Activated CD4-positive, alpha-beta memory T cell treated with anti-CD3 and anti-CD28 coated beads for 36 hours (primary cell): ENCODE measurements at regions not wholly inside any gene's neighbourhood (a gene's known extent, or its start where the extent isn't known, plus 50 kb on each side); places are given as distances from the start of the nearest gene placed in this dataset.

ENCODE experiments used
- CTCF ChIA-PET: fragments of 350-600 bp; sonication (Branson Sonifier 250); formaldehyde crosslinking; loops from one replicate; lab custom pipeline; 2021; ENCODE audit warnings: antibody characterized with exemption, inconsistent platforms; lab: Charles Lee
- POLR2A ChIA-PET: fragments of 350-600 bp; sonication (Branson Sonifier 250); formaldehyde crosslinking; loops from one replicate; lab custom pipeline; 2021; ENCODE audit warnings: antibody characterized with exemption; lab: Charles Lee
- DNase-seq: peaks from one replicate; pipeline ENCODE4 v3.0.0-alpha.2; 2020
- H3K27ac Mint-ChIP-seq: one replicate; pipeline ENCODE4 v1.8.0; 2021; ENCODE audit warnings: mixed read lengths
- H3K27me3 Mint-ChIP-seq: one replicate; pipeline ENCODE4 v1.8.0; 2021; ENCODE audit warnings: mixed read lengths
- H3K36me3 Mint-ChIP-seq: one replicate; pipeline ENCODE4 v1.8.0; 2021; ENCODE audit warnings: mixed read lengths
- H3K4me1 Mint-ChIP-seq: one replicate; pipeline ENCODE4 v1.8.0; 2021; ENCODE audit warnings: low read depth, mixed read lengths
- H3K4me3 Mint-ChIP-seq: one replicate; pipeline ENCODE4 v1.8.0; 2021; ENCODE audit warnings: mild to moderate bottlenecking, mixed read lengths
- H3K9me3 Mint-ChIP-seq: one replicate; pipeline ENCODE4 v1.8.0; 2021; ENCODE audit warnings: mixed read lengths
- intact Hi-C: fragments of 100-400 bp; cut with micrococcal nuclease; formaldehyde crosslinking; loops from one replicate; pipeline ENCODE4 v1.15.1; 2023

DNA sequence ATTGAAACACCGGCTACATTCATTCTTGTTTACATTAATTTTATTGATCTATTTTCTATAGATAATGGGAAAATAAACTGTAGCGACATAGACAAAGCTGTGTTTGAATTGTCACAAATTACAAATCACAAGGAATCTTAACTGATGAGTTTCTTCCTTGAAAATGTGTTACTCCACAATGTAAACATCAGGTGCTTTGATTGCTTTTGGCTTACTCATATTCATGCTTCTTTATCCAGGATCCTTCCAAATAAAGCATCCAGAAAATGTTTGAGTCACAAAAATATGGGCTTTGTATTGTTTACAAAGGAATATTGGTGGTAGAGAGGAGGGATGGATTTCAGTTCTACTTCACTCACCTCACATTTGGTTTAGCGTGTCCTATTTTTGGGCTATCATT, 64.0 kb downstream of the BMP2 start:
- ChIA-PET CTCF (interaction anchor here (1.0 kb wide), 1 partner anchor 11 kb away, joined by 3 read pairs; no protein-coding TSS in a partner anchor), POLR2A (no interaction called here)
- no peak for DNase-seq
- no peak overlapping the region for H3K4me3 Mint-ChIP-seq
- no peak overlapping the region for H3K27ac Mint-ChIP-seq
- H3K36me3 Mint-ChIP-seq, result no peaks in the 10 kb centered on the region
- H3K4me1 Mint-ChIP-seq, result no peaks in the 10 kb centered on the region
- intact Hi-C loops, result no loop called here
- no peaks in the 10 kb centered on the region for H3K9me3 Mint-ChIP-seq
- H3K27me3 Mint-ChIP-seq, result no peaks in the 10 kb centered on the region

DNA sequence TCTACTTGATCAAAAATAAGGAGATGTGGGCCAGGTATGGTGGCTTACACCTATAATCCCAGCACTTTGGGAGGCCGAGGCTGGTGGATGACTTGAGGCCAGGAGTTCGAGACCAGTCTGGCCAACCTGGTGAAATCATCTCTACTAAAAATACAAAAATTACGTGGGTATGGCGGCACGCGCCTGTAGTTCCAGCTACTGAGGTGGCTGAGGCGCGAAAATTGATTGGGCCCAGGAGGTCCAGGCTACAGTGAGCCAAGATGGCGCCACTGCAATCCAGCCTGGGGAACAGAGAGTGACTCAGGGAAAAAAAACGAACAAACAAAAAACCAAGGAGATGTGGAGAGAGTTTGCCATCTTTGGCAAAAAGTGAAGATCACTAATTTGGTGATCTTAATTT, 65.3 kb downstream of the BMP2 start:
- no peaks in the 10 kb centered on the region for H3K9me3 Mint-ChIP-seq
- no peak overlapping the region for H3K4me3 Mint-ChIP-seq
- CTCF ChIA-PET, result no interaction called here
- POLR2A ChIA-PET, result no interaction called here
- no peak for DNase-seq
- intact Hi-C loops, result no loop called here
- H3K4me1 Mint-ChIP-seq, result no peaks in the 10 kb centered on the region
- H3K27ac Mint-ChIP-seq, result no peak overlapping the region
- no peaks in the 10 kb centered on the region for H3K27me3 Mint-ChIP-seq
- no peaks in the 10 kb centered on the region for H3K36me3 Mint-ChIP-seq

DNA sequence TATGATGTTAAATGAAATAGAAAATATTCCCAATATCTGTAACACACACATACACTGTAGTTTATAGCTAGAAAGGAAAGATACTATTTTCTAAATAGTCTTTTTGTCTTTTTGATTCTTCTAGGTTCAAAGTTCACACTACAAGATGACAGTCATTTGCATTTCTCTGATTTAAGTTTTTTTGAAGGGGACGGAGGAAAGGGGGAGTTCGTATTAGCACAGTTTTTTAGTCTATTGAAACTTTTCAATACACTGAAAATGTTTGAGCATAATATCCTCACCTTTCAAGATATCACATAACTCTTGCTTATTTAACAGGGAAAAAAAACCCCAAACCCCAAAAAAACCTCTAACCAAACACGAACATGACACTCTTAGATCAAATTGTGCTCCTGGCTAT, 68.1 kb downstream of the BMP2 start:
- H3K4me3 Mint-ChIP-seq, result no peak overlapping the region
- intact Hi-C loops, result no loop called here
- H3K27ac Mint-ChIP-seq, result no peak overlapping the region
- no peaks in the 10 kb centered on the region for H3K4me1 Mint-ChIP-seq
- POLR2A ChIA-PET, result no interaction called here
- CTCF ChIA-PET, result interaction anchor here (0.6 kb wide), 1 partner anchor 10 kb away, joined by 3 read pairs; no protein-coding TSS in a partner anchor
- no peak for DNase-seq
- no peaks in the 10 kb centered on the region for H3K9me3 Mint-ChIP-seq
- H3K27me3 Mint-ChIP-seq, result no peaks in the 10 kb centered on the region
- H3K36me3 Mint-ChIP-seq, result no peaks in the 10 kb centered on the region

DNA sequence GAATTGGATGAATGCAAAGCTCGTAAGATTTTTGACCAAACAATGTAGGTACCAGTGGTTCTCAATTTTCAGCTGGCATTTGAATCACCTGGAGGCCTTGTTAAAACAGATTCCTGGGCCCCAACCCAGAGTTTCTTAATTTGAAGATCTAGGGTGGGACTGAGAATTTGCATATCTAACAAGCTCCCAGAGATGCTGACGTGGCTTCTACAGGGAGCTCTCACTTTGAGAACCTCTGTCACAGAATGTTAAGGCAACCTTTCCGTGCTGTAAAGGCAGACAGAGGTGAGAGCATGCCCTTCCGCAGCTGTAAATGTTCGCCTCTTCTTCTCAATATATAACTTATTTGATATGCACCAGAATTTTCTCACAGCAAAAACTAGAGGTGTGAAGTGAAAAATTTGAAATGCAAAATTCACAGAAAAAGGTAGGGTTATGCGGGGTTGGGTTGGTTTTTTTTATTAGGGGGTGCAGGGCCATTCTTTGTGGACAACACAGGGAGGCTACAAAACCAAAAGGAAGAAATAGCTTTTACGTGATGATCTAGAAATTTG, 69.4 kb downstream of the BMP2 start:
- no peak overlapping the region for H3K4me3 Mint-ChIP-seq
- CTCF ChIA-PET, result no interaction called here
- no peak overlapping the region for H3K27ac Mint-ChIP-seq
- H3K4me1 Mint-ChIP-seq, result no peaks in the 10 kb centered on the region
- H3K36me3 Mint-ChIP-seq, result no peaks in the 10 kb centered on the region
- no peaks in the 10 kb centered on the region for H3K27me3 Mint-ChIP-seq
- no peaks in the 10 kb centered on the region for H3K9me3 Mint-ChIP-seq
- intact Hi-C loops, result no loop called here
- DNase-seq, result no peak
- POLR2A ChIA-PET, result no interaction called here

DNA sequence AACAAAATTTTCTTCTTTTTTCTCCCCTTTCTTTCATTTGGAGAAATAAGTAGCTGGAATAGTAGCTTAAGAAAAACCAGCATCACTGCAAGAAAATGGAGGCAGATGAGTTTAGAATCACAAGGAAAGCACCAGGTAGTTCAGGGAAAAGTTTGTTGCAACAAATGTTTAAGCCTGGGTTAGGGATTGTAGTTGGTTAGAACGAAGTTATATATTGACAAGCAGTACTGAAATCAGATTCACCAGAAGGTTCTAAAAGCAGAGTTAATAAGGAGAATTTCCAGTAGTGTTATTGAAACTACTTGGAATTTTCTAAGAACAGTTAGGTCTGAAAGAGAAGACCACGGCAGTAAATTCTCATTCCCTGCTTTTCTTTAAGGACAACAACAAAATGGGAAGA, 70.2 kb downstream of the BMP2 start:
- Mint-ChIP-seq H3K27me3 (no peaks in the 10 kb centered on the region), H3K4me1 (no peaks in the 10 kb centered on the region), H3K4me3 (no peak overlapping the region), H3K9me3 (no peaks in the 10 kb centered on the region), H3K27ac (no peak overlapping the region), H3K36me3 (no peaks in the 10 kb centered on the region)
- no peak for DNase-seq
- ChIA-PET CTCF (interaction anchor here (0.7 kb wide), 1 partner anchor 162 kb away, joined by 3 read pairs; no protein-coding TSS in a partner anchor), POLR2A (no interaction called here)
- intact Hi-C loops, result no loop called here

DNA sequence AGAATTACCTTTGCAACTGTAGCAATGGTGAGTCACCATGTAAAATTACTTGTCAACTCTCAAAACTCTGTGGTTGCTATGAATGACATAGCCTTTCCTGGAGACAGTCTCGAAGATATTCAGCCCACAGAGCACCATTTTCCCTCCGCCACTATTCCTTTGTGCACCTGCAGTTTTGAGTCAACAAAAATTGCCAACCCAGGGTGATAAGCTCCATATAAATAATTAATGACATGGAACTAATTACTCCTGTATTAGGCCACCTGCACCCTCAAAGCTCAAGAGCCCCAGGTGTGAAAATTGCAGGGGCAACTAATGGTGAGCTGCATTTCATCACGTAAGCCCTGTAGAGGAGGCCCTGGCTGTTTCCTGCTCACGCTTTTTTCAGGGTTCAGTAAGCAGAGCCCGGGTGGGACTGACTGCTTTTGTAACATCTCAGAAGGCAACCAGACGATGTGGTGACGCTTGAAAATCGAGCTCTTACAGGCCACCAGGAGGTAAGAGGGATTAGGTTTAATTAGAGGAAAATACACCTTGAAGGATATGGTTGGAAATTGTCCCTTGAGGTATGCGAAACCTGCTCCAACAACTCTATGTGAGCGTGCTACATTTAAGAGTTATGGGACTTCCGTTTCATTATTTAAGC, 70.8 kb downstream of the BMP2 start:
- ChIA-PET POLR2A (no interaction called here), CTCF (interaction anchor here (0.7 kb wide), 1 partner anchor 161 kb away, joined by 3 read pairs; no protein-coding TSS in a partner anchor)
- Mint-ChIP-seq H3K4me3 (no peak overlapping the region), H3K36me3 (no peaks in the 10 kb centered on the region), H3K27me3 (no peaks in the 10 kb centered on the region), H3K4me1 (no peaks in the 10 kb centered on the region), H3K9me3 (no peaks in the 10 kb centered on the region), H3K27ac (no peak overlapping the region)
- intact Hi-C loops, result no loop called here
- no peak for DNase-seq

DNA sequence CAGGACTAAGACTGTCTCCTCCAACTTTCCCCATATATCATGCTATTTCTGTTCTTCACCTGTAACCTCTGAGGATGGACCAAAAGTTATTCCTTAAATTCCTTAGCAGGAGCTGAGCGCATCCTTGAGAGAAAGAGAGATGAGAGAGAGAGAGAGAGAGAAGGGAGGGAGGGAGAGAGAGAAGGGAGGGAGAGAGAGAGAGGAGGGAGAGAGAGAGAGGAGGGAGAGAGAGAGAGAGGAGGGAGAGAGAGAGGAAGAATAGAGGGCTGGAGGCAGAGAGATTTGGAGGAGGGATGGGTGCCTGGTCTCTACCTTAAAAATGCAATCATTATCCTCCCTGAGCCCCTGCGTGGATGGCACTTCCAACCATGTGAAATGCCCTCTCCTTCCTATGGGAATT, 73.6 kb downstream of the BMP2 start:
- Mint-ChIP-seq H3K4me1 (no peaks in the 10 kb centered on the region), H3K36me3 (no peaks in the 10 kb centered on the region), H3K27ac (no peak overlapping the region), H3K9me3 (no peaks in the 10 kb centered on the region), H3K4me3 (no peak overlapping the region), H3K27me3 (no peaks in the 10 kb centered on the region)
- DNase-seq, result no peak
- ChIA-PET CTCF (no interaction called here), POLR2A (interaction anchor here (0.6 kb wide), 1 partner anchor 345 kb away, joined by 5 read pairs; no protein-coding TSS in a partner anchor)
- intact Hi-C loops, result no loop called here

DNA sequence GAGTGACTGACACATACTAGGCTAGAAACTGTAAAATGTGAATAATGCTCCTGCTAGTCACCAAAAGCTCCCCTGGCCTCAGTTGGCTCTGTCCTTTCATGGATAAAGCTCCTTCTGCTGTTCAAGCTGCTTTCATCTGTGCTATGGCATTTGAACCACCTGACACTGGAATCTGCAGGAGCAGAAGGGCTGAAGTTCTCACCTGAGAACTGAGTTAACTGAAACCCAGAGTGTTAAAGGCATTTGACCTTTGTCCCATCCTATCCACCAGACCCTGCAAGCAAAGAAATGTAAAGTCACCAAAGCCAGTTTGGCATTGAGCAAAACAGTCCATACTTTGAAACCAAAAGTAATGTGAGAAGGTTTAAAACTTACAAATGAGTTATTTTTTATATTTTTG, 77.7 kb downstream of the BMP2 start:
- H3K9me3 Mint-ChIP-seq, result no peaks in the 10 kb centered on the region
- DNase-seq, result no peak
- H3K36me3 Mint-ChIP-seq, result no peaks in the 10 kb centered on the region
- CTCF ChIA-PET, result interaction anchor here (0.7 kb wide), 1 partner anchor 9 kb away, joined by 3 read pairs; no protein-coding TSS in a partner anchor
- no peaks in the 10 kb centered on the region for H3K27me3 Mint-ChIP-seq
- POLR2A ChIA-PET, result no interaction called here
- intact Hi-C loops, result no loop called here
- H3K27ac Mint-ChIP-seq, result no peak overlapping the region
- no peak overlapping the region for H3K4me3 Mint-ChIP-seq
- no peaks in the 10 kb centered on the region for H3K4me1 Mint-ChIP-seq

DNA sequence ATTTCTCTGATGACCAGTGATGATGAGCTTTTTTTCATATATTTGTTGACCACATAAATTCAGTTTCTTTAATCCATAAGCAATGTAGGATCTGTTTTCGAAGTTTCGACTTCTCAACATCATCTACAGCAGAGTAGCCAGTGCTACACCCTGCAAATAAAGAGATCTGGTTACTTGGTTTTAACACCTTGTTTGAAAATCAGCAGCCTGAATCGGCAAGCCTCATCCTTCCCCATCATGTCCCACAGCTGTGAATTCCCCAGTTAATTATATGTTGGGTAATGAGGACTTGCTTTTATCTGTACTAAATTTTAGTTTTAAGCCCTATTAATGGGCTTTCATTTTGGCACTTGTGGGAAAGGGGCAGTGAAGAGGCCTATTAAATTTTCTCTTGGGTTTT, 80.6 kb downstream of the BMP2 start:
- H3K4me3 Mint-ChIP-seq, result no peak overlapping the region
- H3K36me3 Mint-ChIP-seq, result no peaks in the 10 kb centered on the region
- no peaks in the 10 kb centered on the region for H3K27me3 Mint-ChIP-seq
- H3K27ac Mint-ChIP-seq, result no peak overlapping the region
- H3K9me3 Mint-ChIP-seq, result no peaks in the 10 kb centered on the region
- ChIA-PET POLR2A (no interaction called here), CTCF (no interaction called here)
- no peak for DNase-seq
- H3K4me1 Mint-ChIP-seq, result no peaks in the 10 kb centered on the region
- intact Hi-C loops, result no loop called here

DNA sequence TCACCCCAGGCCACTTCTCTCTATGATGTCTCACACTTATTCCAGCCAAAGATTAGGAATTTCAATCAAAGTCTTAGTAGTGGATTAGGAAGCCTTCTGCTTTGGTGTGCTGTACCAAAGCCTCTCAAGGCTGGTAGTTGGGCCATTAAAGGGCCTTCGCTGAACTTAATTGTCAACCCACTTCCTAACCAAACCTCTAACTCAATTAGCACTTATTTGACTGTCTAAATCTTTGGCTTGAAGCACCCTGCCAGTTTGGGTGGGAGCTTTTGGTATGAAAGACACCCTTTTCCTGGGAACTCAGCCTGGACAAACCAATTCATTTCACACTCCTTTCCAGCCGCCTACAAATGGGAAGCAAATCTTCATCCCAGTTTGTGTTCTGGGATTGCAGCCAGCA, 81.5 kb downstream of the BMP2 start:
- Mint-ChIP-seq H3K27me3 (no peaks in the 10 kb centered on the region), H3K36me3 (no peaks in the 10 kb centered on the region), H3K27ac (no peak overlapping the region), H3K4me1 (no peaks in the 10 kb centered on the region), H3K4me3 (no peak overlapping the region), H3K9me3 (no peaks in the 10 kb centered on the region)
- ChIA-PET CTCF (no interaction called here), POLR2A (no interaction called here)
- intact Hi-C loops, result no loop called here
- DNase-seq, result no peak

DNA sequence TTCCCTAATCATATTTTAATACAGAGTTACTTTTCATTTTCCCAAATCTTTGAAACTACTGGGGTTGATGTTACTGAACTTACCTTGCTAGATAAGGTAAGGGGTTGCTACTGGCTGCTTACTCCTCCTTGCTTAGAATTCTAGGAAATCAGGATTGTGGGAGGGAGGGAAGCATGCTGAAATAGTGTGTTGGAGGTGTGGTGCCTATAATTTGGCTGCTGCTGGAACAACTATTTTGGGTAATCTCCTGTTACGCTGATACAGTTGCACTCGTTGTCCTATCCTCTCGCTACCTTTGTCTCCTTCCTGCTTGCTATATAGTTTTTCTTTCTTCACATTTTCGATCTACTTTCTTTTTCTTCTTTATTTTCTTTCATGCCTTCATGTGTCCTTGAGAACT, 83.7 kb downstream of the BMP2 start:
- no peaks in the 10 kb centered on the region for H3K36me3 Mint-ChIP-seq
- intact Hi-C loops, result no loop called here
- no peak overlapping the region for H3K4me3 Mint-ChIP-seq
- no peaks in the 10 kb centered on the region for H3K27me3 Mint-ChIP-seq
- CTCF ChIA-PET, result no interaction called here
- no peak overlapping the region for H3K27ac Mint-ChIP-seq
- no peaks in the 10 kb centered on the region for H3K4me1 Mint-ChIP-seq
- POLR2A ChIA-PET, result no interaction called here
- H3K9me3 Mint-ChIP-seq, result no peaks in the 10 kb centered on the region
- no peak for DNase-seq

DNA sequence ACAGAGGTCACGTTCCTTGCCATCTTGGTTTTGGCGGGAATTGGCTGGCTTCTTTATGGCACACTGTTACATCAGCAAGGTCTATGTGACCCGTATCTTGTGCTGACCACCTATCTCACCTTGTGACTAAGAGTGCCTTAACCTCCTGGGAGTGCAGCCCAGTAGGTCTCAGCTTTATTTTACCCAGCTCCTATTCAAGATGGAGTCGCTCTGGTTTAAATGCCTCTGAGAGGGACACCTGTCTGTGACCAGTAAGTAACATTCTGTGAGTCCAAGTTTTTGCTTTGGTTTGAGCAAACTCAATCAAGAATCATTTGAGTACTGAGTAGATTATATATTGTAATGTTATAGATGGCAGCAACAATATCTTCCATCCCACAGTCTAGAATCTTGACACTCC, 85.0 kb downstream of the BMP2 start:
- no peaks in the 10 kb centered on the region for H3K9me3 Mint-ChIP-seq
- intact Hi-C loops, result no loop called here
- no peaks in the 10 kb centered on the region for H3K4me1 Mint-ChIP-seq
- no peak for DNase-seq
- H3K27me3 Mint-ChIP-seq, result no peaks in the 10 kb centered on the region
- H3K36me3 Mint-ChIP-seq, result no peaks in the 10 kb centered on the region
- CTCF ChIA-PET, result no interaction called here
- no peak overlapping the region for H3K27ac Mint-ChIP-seq
- H3K4me3 Mint-ChIP-seq, result no peak overlapping the region
- POLR2A ChIA-PET, result no interaction called here

DNA sequence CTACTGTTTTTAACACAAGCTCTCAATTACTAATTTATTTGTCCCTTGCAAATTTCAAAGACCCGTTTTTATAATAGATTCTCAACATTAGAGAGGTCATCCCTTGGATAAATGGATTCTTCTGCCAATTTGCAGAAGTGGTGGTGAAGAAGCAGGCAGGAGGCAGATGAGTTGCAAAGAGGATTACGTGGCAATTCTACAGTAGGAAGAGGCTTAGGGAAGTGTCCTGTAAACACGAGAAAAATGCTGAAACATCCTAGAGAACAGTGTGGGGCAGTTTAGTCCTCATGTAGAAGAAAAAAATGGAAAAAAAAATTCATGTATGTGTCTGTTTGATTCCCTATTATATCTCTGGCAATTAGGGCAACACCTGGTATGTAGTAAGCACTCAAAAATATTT, 87.6 kb downstream of the BMP2 start:
- CTCF ChIA-PET, result no interaction called here
- intact Hi-C loops, result no loop called here

More for the DNA sequence above, 87.6 kb downstream of the BMP2 start:
- Mint-ChIP-seq H3K27me3 (no peaks in the 10 kb centered on the region), H3K27ac (no peak overlapping the region), H3K36me3 (no peaks in the 10 kb centered on the region), H3K9me3 (no peaks in the 10 kb centered on the region), H3K4me1 (no peaks in the 10 kb centered on the region), H3K4me3 (no peak overlapping the region)
- no peak for DNase-seq
- POLR2A ChIA-PET, result no interaction called here
